Neural cell (in vitro differentiated cells): ENCODE measurements at regions not wholly inside any gene's neighbourhood (a gene's known extent, or its start where the extent isn't known, plus 50 kb on each side); places are given as distances from the start of the nearest gene placed in this dataset.

ENCODE experiments used
- H2AFZ ChIP-seq: fragments of 200-600, 300-800 bp; sonication (generic), shearing (Covaris generic); 2 replicates; pipeline ENCODE4 v1.6.0; 2014; ENCODE audit warnings: low read depth, mild to moderate bottlenecking, antibody characterized with exemption, low read length, moderate library complexity
- H3F3A ChIP-seq: fragments of 200-600 bp; shearing (Covaris generic); 2 replicates; pipeline ENCODE4 v1.6.1; 2016; ENCODE audit warnings: mild to moderate bottlenecking, moderate library complexity, mixed read lengths, antibody characterized with exemption, low read length; ENCODE audit not compliant: insufficient read depth, poor library complexity, severe bottlenecking
- H3K27ac ChIP-seq: fragments of 200-600, 300-800 bp; sonication (generic), shearing (Covaris generic); 2 replicates; pipeline ENCODE4 v1.5.1; 2014; ENCODE audit warnings: mild to moderate bottlenecking, low read length, moderate library complexity
- H3K27me3 ChIP-seq: fragments of 300-800, 200-600 bp; sonication (generic), shearing (Covaris generic); 2 replicates; pipeline ENCODE4 v1.6.0; 2014; ENCODE audit warnings: mild to moderate bottlenecking, low read depth, low read length, moderate library complexity; ENCODE audit not compliant: insufficient read depth
- H3K36me3 ChIP-seq: fragments of 300-800, 200-600 bp; sonication (generic), shearing (Covaris generic); 2 replicates; pipeline ENCODE4 v1.5.1; 2014; ENCODE audit warnings: mild to moderate bottlenecking, antibody characterized with exemption, low read length, moderate library complexity; ENCODE audit not compliant: insufficient read depth
- H3K4me2 ChIP-seq: fragments of 300-800, 200-600 bp; sonication (generic), shearing (Covaris generic); 2 replicates; pipeline ENCODE4 v1.6.0; 2014; ENCODE audit warnings: mild to moderate bottlenecking, low read length
- H3K4me3 ChIP-seq: fragments of 300-800, 200-600 bp; sonication (generic), shearing (Covaris generic); 2 replicates; pipeline ENCODE4 v1.5.1; 2014; ENCODE audit warnings: mild to moderate bottlenecking, low read length, moderate library complexity
- H3K79me2 ChIP-seq: fragments of 200-600 bp; shearing (Covaris generic); replicated peaks from 2 replicates; pipeline ENCODE4 v1.6.0; 2014; ENCODE audit warnings: mild to moderate bottlenecking, low read length, moderate library complexity; ENCODE audit not compliant: insufficient read depth
- H3K9ac ChIP-seq: fragments of 300-800, 200-600 bp; sonication (generic), shearing (Covaris generic); 2 replicates; pipeline ENCODE4 v1.6.1; 2016; ENCODE audit warnings: mild to moderate bottlenecking, low read length, mixed read lengths
- H3K9me2 ChIP-seq: fragments of 200-600 bp; shearing (Covaris generic); 2 replicates; pipeline ENCODE4 v1.6.1; 2016; ENCODE audit warnings: mild to moderate bottlenecking, low read length, mixed read lengths; ENCODE audit not compliant: insufficient read depth
- H3K9me3 ChIP-seq: fragments of 200-600, 300-800 bp; sonication (generic), shearing (Covaris generic); 2 replicates; pipeline ENCODE4 v1.6.1; 2016; ENCODE audit warnings: mild to moderate bottlenecking, mixed run types, low read length, moderate library complexity, mixed read lengths
- H4K20me1 ChIP-seq: fragments of 200-600 bp; shearing (Covaris generic); 2 replicates; pipeline ENCODE4 v1.6.1; 2016; ENCODE audit warnings: mild to moderate bottlenecking, mixed run types; ENCODE audit not compliant: insufficient read depth
- EP300 ChIP-seq: fragments of 450-650 bp; conservative IDR thresholded peaks from 2 replicates; pipeline ENCODE4 v1.6.1; 2014; ENCODE audit warnings: antibody characterized with exemption, mild to moderate bottlenecking, moderate library complexity; ENCODE audit not compliant: poor library complexity, severe bottlenecking
- EZH2 ChIP-seq: fragments of 200-600, 300-800 bp; shearing (Covaris generic), sonication (generic); IDR thresholded peaks from 2 replicates; pipeline ENCODE4 v1.6.1; 2014; ENCODE audit warnings: antibody characterized with exemption, low read length, borderline replicate concordance, mild to moderate bottlenecking; ENCODE audit not compliant: insufficient read depth, poor library complexity, severe bottlenecking
- MXI1 ChIP-seq: fragments of 450-650 bp; conservative IDR thresholded peaks from 2 replicates; pipeline ENCODE4 v1.6.1; 2014; ENCODE audit warnings: antibody characterized with exemption, mild to moderate bottlenecking; ENCODE audit not compliant: poor library complexity, severe bottlenecking
- POLR2AphosphoS5 ChIP-seq: IDR thresholded peaks from 2 replicates; pipeline ENCODE4 v1.6.1; 2012
- RAD21 ChIP-seq: fragments of 450-650 bp; conservative IDR thresholded peaks from 2 replicates; pipeline ENCODE4 v1.6.1; 2014; ENCODE audit warnings: antibody characterized with exemption, mild to moderate bottlenecking, moderate library complexity
- SMC3 ChIP-seq: fragments of 450-650 bp; conservative IDR thresholded peaks from 2 replicates; pipeline ENCODE4 v1.6.1; 2014; ENCODE audit warnings: antibody characterized with exemption, mild to moderate bottlenecking, moderate library complexity; ENCODE audit not compliant: poor library complexity
- TAF1 ChIP-seq: IDR thresholded peaks from 2 replicates; pipeline ENCODE4 v1.6.1; 2012; ENCODE audit warnings: low read depth
- TF ChIP-seq, protein P1 (sequence below): IDR thresholded peaks from 2 replicates; pipeline ENCODE4 v1.6.1; 2012; ENCODE audit warnings: borderline replicate concordance
- TF ChIP-seq, protein P2 (sequence below): fragments of 450-650 bp; IDR thresholded peaks from 2 replicates; pipeline ENCODE4 v1.5.1; 2014; ENCODE audit warnings: antibody characterized with exemption, mild to moderate bottlenecking, moderate library complexity; ENCODE audit not compliant: poor library complexity, severe bottlenecking

- Histone ChIP-seq H2AFZ (no peak overlapping the region), H3K9me3 (no peaks in the 10 kb centered on the region), H3K27me3 (no peaks in the 10 kb centered on the region), H3K4me2 (no peak overlapping the region), H3F3A (no peaks in the 10 kb centered on the region), H3K9me2 (no peaks in the 10 kb centered on the region), H3K4me3 (no peak overlapping the region), H3K36me3 (no peaks in the 10 kb centered on the region), H3K27ac (no peak overlapping the region), H3K9ac (no peak overlapping the region), H4K20me1 (no peaks in the 10 kb centered on the region), H3K79me2 (no peaks in the 10 kb centered on the region)
- no peak for TF ChIP-seq POLR2AphosphoS5
- TF ChIP-seq SMC3: no peak
- TF ChIP-seq MXI1: no peak
- no peak for TF ChIP-seq EZH2
- TF ChIP-seq, protein P1, sequence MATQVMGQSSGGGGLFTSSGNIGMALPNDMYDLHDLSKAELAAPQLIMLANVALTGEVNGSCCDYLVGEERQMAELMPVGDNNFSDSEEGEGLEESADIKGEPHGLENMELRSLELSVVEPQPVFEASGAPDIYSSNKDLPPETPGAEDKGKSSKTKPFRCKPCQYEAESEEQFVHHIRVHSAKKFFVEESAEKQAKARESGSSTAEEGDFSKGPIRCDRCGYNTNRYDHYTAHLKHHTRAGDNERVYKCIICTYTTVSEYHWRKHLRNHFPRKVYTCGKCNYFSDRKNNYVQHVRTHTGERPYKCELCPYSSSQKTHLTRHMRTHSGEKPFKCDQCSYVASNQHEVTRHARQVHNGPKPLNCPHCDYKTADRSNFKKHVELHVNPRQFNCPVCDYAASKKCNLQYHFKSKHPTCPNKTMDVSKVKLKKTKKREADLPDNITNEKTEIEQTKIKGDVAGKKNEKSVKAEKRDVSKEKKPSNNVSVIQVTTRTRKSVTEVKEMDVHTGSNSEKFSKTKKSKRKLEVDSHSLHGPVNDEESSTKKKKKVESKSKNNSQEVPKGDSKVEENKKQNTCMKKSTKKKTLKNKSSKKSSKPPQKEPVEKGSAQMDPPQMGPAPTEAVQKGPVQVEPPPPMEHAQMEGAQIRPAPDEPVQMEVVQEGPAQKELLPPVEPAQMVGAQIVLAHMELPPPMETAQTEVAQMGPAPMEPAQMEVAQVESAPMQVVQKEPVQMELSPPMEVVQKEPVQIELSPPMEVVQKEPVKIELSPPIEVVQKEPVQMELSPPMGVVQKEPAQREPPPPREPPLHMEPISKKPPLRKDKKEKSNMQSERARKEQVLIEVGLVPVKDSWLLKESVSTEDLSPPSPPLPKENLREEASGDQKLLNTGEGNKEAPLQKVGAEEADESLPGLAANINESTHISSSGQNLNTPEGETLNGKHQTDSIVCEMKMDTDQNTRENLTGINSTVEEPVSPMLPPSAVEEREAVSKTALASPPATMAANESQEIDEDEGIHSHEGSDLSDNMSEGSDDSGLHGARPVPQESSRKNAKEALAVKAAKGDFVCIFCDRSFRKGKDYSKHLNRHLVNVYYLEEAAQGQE: no peak
- TF ChIP-seq, protein P2, sequence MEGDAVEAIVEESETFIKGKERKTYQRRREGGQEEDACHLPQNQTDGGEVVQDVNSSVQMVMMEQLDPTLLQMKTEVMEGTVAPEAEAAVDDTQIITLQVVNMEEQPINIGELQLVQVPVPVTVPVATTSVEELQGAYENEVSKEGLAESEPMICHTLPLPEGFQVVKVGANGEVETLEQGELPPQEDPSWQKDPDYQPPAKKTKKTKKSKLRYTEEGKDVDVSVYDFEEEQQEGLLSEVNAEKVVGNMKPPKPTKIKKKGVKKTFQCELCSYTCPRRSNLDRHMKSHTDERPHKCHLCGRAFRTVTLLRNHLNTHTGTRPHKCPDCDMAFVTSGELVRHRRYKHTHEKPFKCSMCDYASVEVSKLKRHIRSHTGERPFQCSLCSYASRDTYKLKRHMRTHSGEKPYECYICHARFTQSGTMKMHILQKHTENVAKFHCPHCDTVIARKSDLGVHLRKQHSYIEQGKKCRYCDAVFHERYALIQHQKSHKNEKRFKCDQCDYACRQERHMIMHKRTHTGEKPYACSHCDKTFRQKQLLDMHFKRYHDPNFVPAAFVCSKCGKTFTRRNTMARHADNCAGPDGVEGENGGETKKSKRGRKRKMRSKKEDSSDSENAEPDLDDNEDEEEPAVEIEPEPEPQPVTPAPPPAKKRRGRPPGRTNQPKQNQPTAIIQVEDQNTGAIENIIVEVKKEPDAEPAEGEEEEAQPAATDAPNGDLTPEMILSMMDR: no peak
- no peak for TF ChIP-seq RAD21
- TF ChIP-seq EP300: no peak
- TF ChIP-seq TAF1: no peak
These were observed 555.0 kb downstream of the BRD1 start for GRCh38 chr22:49272546-49273125.

DNA sequence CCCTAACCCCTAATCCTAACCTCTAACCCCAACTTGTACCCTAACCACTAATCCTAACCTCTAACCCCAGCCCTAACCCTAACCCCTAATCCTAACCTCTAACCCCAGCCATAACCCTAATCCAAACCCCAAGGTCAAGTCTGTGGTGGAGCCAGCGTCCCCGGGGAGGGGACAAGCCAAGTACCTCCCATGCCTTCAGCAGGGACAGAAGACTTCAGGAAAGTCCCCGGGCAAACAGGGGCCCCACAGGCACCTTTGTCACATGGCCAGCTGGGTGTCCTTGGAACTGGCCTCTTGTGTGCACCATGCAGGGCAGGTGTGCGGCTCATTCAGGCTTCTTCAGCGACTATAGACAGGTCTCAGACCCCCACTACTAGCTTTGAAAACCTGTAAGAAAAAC, 555.8 kb downstream of the BRD1 start:
- TF ChIP-seq, protein P1: no peak
- no peak for TF ChIP-seq MXI1
- no peak overlapping the region for H2AFZ ChIP-seq
- no peaks in the 10 kb centered on the region for H3K27me3 ChIP-seq
- H3K79me2 ChIP-seq: no peaks in the 10 kb centered on the region
- no peaks in the 10 kb centered on the region for H3K9me3 ChIP-seq
- H3K36me3 ChIP-seq: no peaks in the 10 kb centered on the region
- no peaks in the 10 kb centered on the region for H3K9me2 ChIP-seq
- no peak overlapping the region for H3K27ac ChIP-seq
- no peaks in the 10 kb centered on the region for H3F3A ChIP-seq
- H4K20me1 ChIP-seq: no peaks in the 10 kb centered on the region
- H3K4me3 ChIP-seq: no peak overlapping the region
- H3K9ac ChIP-seq: no peak overlapping the region
- H3K4me2 ChIP-seq: no peak overlapping the region
